Transverse colon (tissue), 4 donors: ENCODE measurements at regions not wholly inside any gene's neighbourhood (a gene's known extent, or its start where the extent isn't known, plus 50 kb on each side); places are given as distances from the start of the nearest gene placed in this dataset.

Source experiments
- CTCF ChIP-seq, 5 experiments: fragments of 200-600 bp in 3 of 5; fragments of 450-650 bp in 2 of 5; sonication (generic) in 3 of 5; IDR thresholded peaks; 1 replicate in 2 of 5; 2 replicates in 3 of 5; pipeline ENCODE4 v1.5.1; 2016 to 2017; ENCODE audit warnings: antibody characterized with exemption in 5 of 5, inconsistent platforms in 3 of 5, mild to moderate bottlenecking in 2 of 5, moderate library complexity in 1 of 5
- EP300 ChIP-seq: sonication (generic); formaldehyde crosslinking; IDR thresholded peaks from one replicate; pipeline ENCODE4 v1.6.1; 2017; ENCODE audit warnings: antibody characterized with exemption, low read depth
- POLR2A ChIP-seq: fragments of 450-650 bp; IDR thresholded peaks from one replicate; pipeline ENCODE4 v1.6.1; 2016; ENCODE audit warnings: antibody characterized with exemption, mild to moderate bottlenecking, moderate library complexity
- POLR2AphosphoS5 ChIP-seq, 3 donors: sonication (generic); formaldehyde crosslinking; IDR thresholded peaks; one replicate each; pipeline ENCODE4 v1.6.1; 2016; ENCODE audit warnings: antibody characterized with exemption in 3 of 3

- TF ChIP-seq CTCF (IDR thresholded peaks at IDR 0.05): no peak
- no peak for TF ChIP-seq POLR2AphosphoS5 (IDR thresholded peaks at IDR 0.05)
- no peak for TF ChIP-seq POLR2A
- no peak for TF ChIP-seq EP300
Measured at GRCh38 chr5:19098434-19098833, 889.6 kb downstream of the CDH18 start.
